ENCODE measurements at regions not wholly inside any gene's neighbourhood (a gene's known extent, or its start where the extent isn't known, plus 50 kb on each side); places are given as distances from the start of the nearest gene placed in this dataset.

GRCh38 chr18:46257366-46257765 is 153.2 kb downstream of the HAUS1 start:
- Histone ChIP-seq H3K9ac (ENCODE audit: low read length) (no peak overlapping the region), H3K4me3 (ENCODE audit: low read length) (no peak overlapping the region), H3K27me3 (ENCODE audit: control insufficient read depth, insufficient read depth, low read length) (no peaks in the 10 kb centered on the region), H3K36me3 (ENCODE audit: control insufficient read depth, insufficient read depth, low read length) (no peaks in the 10 kb centered on the region), H3K9me3 (ENCODE audit: control insufficient read depth, low read length) (no peaks in the 10 kb centered on the region), H3K4me1 (ENCODE audit: control insufficient read depth, insufficient read depth, low read length) (peaks cover 6% of the 10 kb centered on the region)

GRCh38 chr18:46260016-46260878 is 156.1 kb downstream of the HAUS1 start:
- Histone ChIP-seq H3K9ac (ENCODE audit: low read length) (no peak overlapping the region), H3K27me3 (ENCODE audit: control insufficient read depth, insufficient read depth, low read length) (no peaks in the 10 kb centered on the region), H3K4me1 (ENCODE audit: control insufficient read depth, insufficient read depth, low read length) (peaks cover 6% of the 10 kb centered on the region), H3K36me3 (ENCODE audit: control insufficient read depth, insufficient read depth, low read length) (no peaks in the 10 kb centered on the region), H3K4me3 (ENCODE audit: low read length) (no peak overlapping the region), H3K9me3 (ENCODE audit: control insufficient read depth, low read length) (no peaks in the 10 kb centered on the region)

- Histone ChIP-seq H3K4me3 (ENCODE audit: low read length) (no peak overlapping the region), H3K27me3 (ENCODE audit: control insufficient read depth, insufficient read depth, low read length) (no peaks in the 10 kb centered on the region), H3K9me3 (ENCODE audit: control insufficient read depth, low read length) (no peaks in the 10 kb centered on the region), H3K36me3 (ENCODE audit: control insufficient read depth, insufficient read depth, low read length) (no peaks in the 10 kb centered on the region), H3K4me1 (ENCODE audit: control insufficient read depth, insufficient read depth, low read length) (peaks cover 6% of the 10 kb centered on the region), H3K9ac (ENCODE audit: low read length) (no peak overlapping the region)
Measured at GRCh38 chr18:46260879-46261143, 156.6 kb downstream of the HAUS1 start.

- peaks cover 6% of the 10 kb centered on the region for H3K4me1 ChIP-seq (ENCODE audit: control insufficient read depth, insufficient read depth, low read length)
- H3K36me3 ChIP-seq (ENCODE audit: control insufficient read depth, insufficient read depth, low read length): no peaks in the 10 kb centered on the region
- no peak overlapping the region for H3K9ac ChIP-seq (ENCODE audit: low read length)
- no peak overlapping the region for H3K4me3 ChIP-seq (ENCODE audit: low read length)
- H3K9me3 ChIP-seq (ENCODE audit: control insufficient read depth, low read length): no peaks in the 10 kb centered on the region
- H3K27me3 ChIP-seq (ENCODE audit: control insufficient read depth, insufficient read depth, low read length): no peaks in the 10 kb centered on the region
Measured at GRCh38 chr18:46261799-46262198, 157.6 kb downstream of the HAUS1 start.

- Histone ChIP-seq H3K9me3 (ENCODE audit: control insufficient read depth, low read length) (no peaks in the 10 kb centered on the region), H3K27me3 (ENCODE audit: control insufficient read depth, insufficient read depth, low read length) (no peaks in the 10 kb centered on the region), H3K36me3 (ENCODE audit: control insufficient read depth, insufficient read depth, low read length) (no peaks in the 10 kb centered on the region), H3K9ac (ENCODE audit: low read length) (no peak overlapping the region), H3K4me3 (ENCODE audit: low read length) (no peak overlapping the region), H3K4me1 (ENCODE audit: control insufficient read depth, insufficient read depth, low read length) (peaks cover 6% of the 10 kb centered on the region)
Measured at GRCh38 chr18:46262856-46263255, 158.7 kb downstream of the HAUS1 start.

- Histone ChIP-seq H3K9me3 (ENCODE audit: control insufficient read depth, low read length) (no peaks in the 10 kb centered on the region), H3K4me1 (ENCODE audit: control insufficient read depth, insufficient read depth, low read length) (peaks cover 6% of the 10 kb centered on the region), H3K9ac (ENCODE audit: low read length) (no peak overlapping the region), H3K27me3 (ENCODE audit: control insufficient read depth, insufficient read depth, low read length) (no peaks in the 10 kb centered on the region), H3K36me3 (ENCODE audit: control insufficient read depth, insufficient read depth, low read length) (no peaks in the 10 kb centered on the region), H3K4me3 (ENCODE audit: low read length) (no peak overlapping the region)
Measured at GRCh38 chr18:46264255-46264654, 160.1 kb downstream of the HAUS1 start.

GRCh38 chr18:46265196-46266156 is 161.3 kb downstream of the HAUS1 start:
- Histone ChIP-seq H3K9ac (ENCODE audit: low read length) (no peak overlapping the region), H3K36me3 (ENCODE audit: control insufficient read depth, insufficient read depth, low read length) (no peaks in the 10 kb centered on the region), H3K4me1 (ENCODE audit: control insufficient read depth, insufficient read depth, low read length) (peaks cover 2% of the 10 kb centered on the region), H3K9me3 (ENCODE audit: control insufficient read depth, low read length) (no peaks in the 10 kb centered on the region), H3K4me3 (ENCODE audit: low read length) (no peak overlapping the region), H3K27me3 (ENCODE audit: control insufficient read depth, insufficient read depth, low read length) (no peaks in the 10 kb centered on the region)

GRCh38 chr18:46266473-46266872 is 162.3 kb downstream of the HAUS1 start:
- Histone ChIP-seq H3K27me3 (ENCODE audit: control insufficient read depth, insufficient read depth, low read length) (no peaks in the 10 kb centered on the region), H3K4me3 (ENCODE audit: low read length) (no peak overlapping the region), H3K4me1 (ENCODE audit: control insufficient read depth, insufficient read depth, low read length) (no peaks in the 10 kb centered on the region), H3K36me3 (ENCODE audit: control insufficient read depth, insufficient read depth, low read length) (no peaks in the 10 kb centered on the region), H3K9me3 (ENCODE audit: control insufficient read depth, low read length) (no peaks in the 10 kb centered on the region), H3K9ac (ENCODE audit: low read length) (no peak overlapping the region)

- Histone ChIP-seq H3K4me3 (ENCODE audit: low read length) (no peak overlapping the region), H3K9ac (ENCODE audit: low read length) (no peak overlapping the region), H3K9me3 (ENCODE audit: control insufficient read depth, low read length) (no peaks in the 10 kb centered on the region), H3K36me3 (ENCODE audit: control insufficient read depth, insufficient read depth, low read length) (no peaks in the 10 kb centered on the region), H3K27me3 (ENCODE audit: control insufficient read depth, insufficient read depth, low read length) (no peaks in the 10 kb centered on the region), H3K4me1 (ENCODE audit: control insufficient read depth, insufficient read depth, low read length) (no peaks in the 10 kb centered on the region)
Measured at GRCh38 chr18:46268671-46269070, 164.5 kb downstream of the HAUS1 start.

GRCh38 chr18:46269275-46269674 is 165.1 kb downstream of the HAUS1 start:
- H3K9me3 ChIP-seq (ENCODE audit: control insufficient read depth, low read length): no peaks in the 10 kb centered on the region
- H3K4me1 ChIP-seq (ENCODE audit: control insufficient read depth, insufficient read depth, low read length): no peaks in the 10 kb centered on the region
- no peaks in the 10 kb centered on the region for H3K27me3 ChIP-seq (ENCODE audit: control insufficient read depth, insufficient read depth, low read length)
- H3K36me3 ChIP-seq (ENCODE audit: control insufficient read depth, insufficient read depth, low read length): no peaks in the 10 kb centered on the region
- no peak overlapping the region for H3K9ac ChIP-seq (ENCODE audit: low read length)
- no peak overlapping the region for H3K4me3 ChIP-seq (ENCODE audit: low read length)

- H3K9me3 ChIP-seq (ENCODE audit: control insufficient read depth, low read length): no peaks in the 10 kb centered on the region
- no peak overlapping the region for H3K9ac ChIP-seq (ENCODE audit: low read length)
- H3K36me3 ChIP-seq (ENCODE audit: control insufficient read depth, insufficient read depth, low read length): no peaks in the 10 kb centered on the region
- no peaks in the 10 kb centered on the region for H3K4me1 ChIP-seq (ENCODE audit: control insufficient read depth, insufficient read depth, low read length)
- H3K4me3 ChIP-seq (ENCODE audit: low read length): no peak overlapping the region
- H3K27me3 ChIP-seq (ENCODE audit: control insufficient read depth, insufficient read depth, low read length): no peaks in the 10 kb centered on the region
Measured at GRCh38 chr18:46271488-46271887, 167.3 kb downstream of the HAUS1 start.

- no peaks in the 10 kb centered on the region for H3K27me3 ChIP-seq (ENCODE audit: control insufficient read depth, insufficient read depth, low read length)
- H3K4me1 ChIP-seq (ENCODE audit: control insufficient read depth, insufficient read depth, low read length): no peaks in the 10 kb centered on the region
- H3K9me3 ChIP-seq (ENCODE audit: control insufficient read depth, low read length): no peaks in the 10 kb centered on the region
- H3K36me3 ChIP-seq (ENCODE audit: control insufficient read depth, insufficient read depth, low read length): no peaks in the 10 kb centered on the region
- no peak overlapping the region for H3K4me3 ChIP-seq (ENCODE audit: low read length)
- H3K9ac ChIP-seq (ENCODE audit: low read length): no peak overlapping the region
Measured at GRCh38 chr18:46273861-46274260, 169.7 kb downstream of the HAUS1 start.
